DND-41 (cell line): ENCODE measurements at regions not wholly inside any gene's neighbourhood (a gene's known extent, or its start where the extent isn't known, plus 50 kb on each side); places are given as distances from the start of the nearest gene placed in this dataset.

ENCODE experiments used
- EZH2 ChIP-seq: IDR thresholded peaks from 3 replicates; pipeline ENCODE4 v1.6.1; 2012; ENCODE audit warnings: borderline replicate concordance, low read depth, mild to moderate bottlenecking, moderate library complexity, low read length, inconsistent platforms; ENCODE audit not compliant: severe bottlenecking
- TF ChIP-seq, protein P1 (sequence below): IDR thresholded peaks from 2 replicates; pipeline ENCODE4 v1.5.1; 2012; ENCODE audit warnings: borderline replicate concordance, low read length, moderate library complexity, mild to moderate bottlenecking; ENCODE audit not compliant: poor library complexity, severe bottlenecking; ENCODE audit errors: extremely low read depth

DNA sequence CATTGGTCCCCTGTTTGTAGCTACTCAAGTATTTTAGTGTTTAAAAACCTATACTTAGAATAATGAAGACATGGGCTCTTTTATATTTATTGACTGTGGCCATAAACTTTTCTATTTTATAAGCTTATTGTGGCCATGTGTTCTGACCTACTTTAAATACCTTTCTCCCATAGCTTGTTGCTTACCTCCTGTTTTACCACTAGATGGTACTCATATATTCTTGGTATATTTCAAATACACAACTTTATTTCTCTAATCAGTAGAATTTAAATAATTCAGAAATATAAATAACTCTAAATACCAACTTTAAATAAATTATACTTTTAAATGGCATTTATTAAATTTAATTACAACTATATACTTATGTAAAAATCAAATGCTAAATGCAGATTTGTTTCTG lies 498.0 kb downstream of the PRDM9 start:
- TF ChIP-seq, protein P1, sequence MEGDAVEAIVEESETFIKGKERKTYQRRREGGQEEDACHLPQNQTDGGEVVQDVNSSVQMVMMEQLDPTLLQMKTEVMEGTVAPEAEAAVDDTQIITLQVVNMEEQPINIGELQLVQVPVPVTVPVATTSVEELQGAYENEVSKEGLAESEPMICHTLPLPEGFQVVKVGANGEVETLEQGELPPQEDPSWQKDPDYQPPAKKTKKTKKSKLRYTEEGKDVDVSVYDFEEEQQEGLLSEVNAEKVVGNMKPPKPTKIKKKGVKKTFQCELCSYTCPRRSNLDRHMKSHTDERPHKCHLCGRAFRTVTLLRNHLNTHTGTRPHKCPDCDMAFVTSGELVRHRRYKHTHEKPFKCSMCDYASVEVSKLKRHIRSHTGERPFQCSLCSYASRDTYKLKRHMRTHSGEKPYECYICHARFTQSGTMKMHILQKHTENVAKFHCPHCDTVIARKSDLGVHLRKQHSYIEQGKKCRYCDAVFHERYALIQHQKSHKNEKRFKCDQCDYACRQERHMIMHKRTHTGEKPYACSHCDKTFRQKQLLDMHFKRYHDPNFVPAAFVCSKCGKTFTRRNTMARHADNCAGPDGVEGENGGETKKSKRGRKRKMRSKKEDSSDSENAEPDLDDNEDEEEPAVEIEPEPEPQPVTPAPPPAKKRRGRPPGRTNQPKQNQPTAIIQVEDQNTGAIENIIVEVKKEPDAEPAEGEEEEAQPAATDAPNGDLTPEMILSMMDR, result no peak
- no peak for TF ChIP-seq EZH2
